Stimulated activated naive CD8-positive, alpha-beta T cell treated with anti-CD3 and anti-CD28 coated beads, Interleukin-15, amount 100 ng/mL, for 72 hours (primary cell): ENCODE measurements at regions not wholly inside any gene's neighbourhood (a gene's known extent, or its start where the extent isn't known, plus 50 kb on each side); places are given as distances from the start of the nearest gene placed in this dataset.
A peak's percentile ranks its signal among the peaks of the same experiment; 100 is the strongest.

Source experiments
- ATAC-seq: fragments of 150-1000 bp; cut with Tn5 transposase; 2 replicates; pipeline ENCODE4 v1.10.0; 2021; ENCODE audit warnings: mild to moderate bottlenecking, moderate library complexity
- DNase-seq, 2 donors: peaks; one replicate each; pipeline ENCODE4 v3.0.0; 2021 to 2022
- H3K27ac Mint-ChIP-seq, 2 donors: one replicate each; pipeline ENCODE4 v1.8.0; 2022; ENCODE audit warnings: mild to moderate bottlenecking in 2 of 2, mixed read lengths in 2 of 2, moderate library complexity in 2 of 2
- H3K27me3 Mint-ChIP-seq: one replicate; pipeline ENCODE4 v1.8.0; 2022; ENCODE audit warnings: mixed read lengths
- H3K4me1 Mint-ChIP-seq: one replicate; pipeline ENCODE4 v1.8.0; 2022; ENCODE audit warnings: mild to moderate bottlenecking, mixed read lengths
- H3K4me3 Mint-ChIP-seq, 2 donors: one replicate each; pipeline ENCODE4 v1.8.0; 2022; ENCODE audit warnings: mild to moderate bottlenecking in 2 of 2, mixed read lengths in 2 of 2, moderate library complexity in 1 of 2
- H3K9me3 Mint-ChIP-seq, 2 donors: one replicate each; pipeline ENCODE4 v1.8.0; 2022; ENCODE audit warnings: mixed read lengths in 2 of 2

DNA sequence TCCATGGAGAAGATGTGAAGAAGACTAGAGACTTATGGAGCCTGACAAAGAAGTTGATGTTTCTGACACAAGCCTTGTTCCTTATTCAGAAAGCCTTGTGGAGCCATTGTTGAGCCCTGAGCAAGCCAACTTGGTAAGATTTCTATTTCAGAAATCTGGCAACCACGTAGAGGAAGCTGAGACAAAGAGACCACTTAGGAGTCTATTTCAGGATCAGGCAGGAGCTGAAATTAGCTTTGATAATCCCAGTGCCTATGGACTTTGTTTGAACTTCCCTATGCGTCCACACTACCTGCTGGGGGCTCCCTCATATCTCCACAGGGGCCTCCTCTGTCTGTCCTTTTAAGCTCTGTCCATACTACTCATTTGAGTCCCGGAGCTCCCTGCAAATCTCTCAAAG is 540.0 kb upstream of the GOT2 start:
- ATAC-seq (no peak), DNase-seq (no peak)
- Mint-ChIP-seq H3K4me1 (no peaks in the 10 kb centered on the region), H3K27ac (no peak overlapping the region), H3K4me3 (no peak overlapping the region), H3K9me3 (peaks cover 0 to under 1% of the 10 kb centered on the region in 2 donors), H3K27me3 (no peaks in the 10 kb centered on the region)

GRCh38 chr16:59263955-59264354 is 529.8 kb upstream of the GOT2 start:
- Mint-ChIP-seq H3K4me3 (no peak overlapping the region), H3K4me1 (peaks cover 27% of the 10 kb centered on the region), H3K9me3 (no peaks in the 10 kb centered on the region), H3K27me3 (no peaks in the 10 kb centered on the region), H3K27ac (no peak overlapping the region)
- DNase-seq (no peak), ATAC-seq (no peak)

DNA sequence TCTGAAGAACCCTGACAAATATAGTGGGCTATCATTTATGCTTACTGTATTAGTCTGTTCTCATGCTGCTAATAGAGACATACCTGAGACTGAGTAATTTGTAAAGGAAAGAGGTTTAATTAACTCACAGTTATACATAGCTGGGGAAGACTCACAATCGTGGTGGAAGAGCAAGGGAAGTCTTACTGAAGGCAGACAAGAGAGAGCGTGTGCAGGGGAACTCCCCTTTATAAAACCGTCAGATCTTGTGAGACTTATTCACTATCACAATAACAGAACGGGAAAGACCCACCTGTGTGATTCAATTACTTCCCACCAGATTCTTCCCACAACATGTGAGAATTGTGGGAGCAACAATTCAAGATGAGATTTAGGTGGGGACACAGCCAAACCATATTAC is 526.8 kb upstream of the GOT2 start:
- peak in 1 of 2 donors; percentile 3 for DNase-seq
- no peaks in the 10 kb centered on the region for H3K9me3 Mint-ChIP-seq
- H3K27ac Mint-ChIP-seq = peak overlapping the region in 1 of 2 donors; percentile 10
- no peaks in the 10 kb centered on the region for H3K27me3 Mint-ChIP-seq
- peak overlapping the region in 1 of 2 donors; percentile 41 for H3K4me3 Mint-ChIP-seq
- peak; percentile 67 for ATAC-seq
- peaks cover 34% of the 10 kb centered on the region for H3K4me1 Mint-ChIP-seq

GRCh38 chr16:59259950-59260319 is 525.8 kb upstream of the GOT2 start:
- peak; percentile 46 for ATAC-seq
- no peak for DNase-seq
- Mint-ChIP-seq H3K27ac (peak overlapping the region in 1 of 2 donors; percentile 1), H3K9me3 (no peaks in the 10 kb centered on the region), H3K27me3 (no peaks in the 10 kb centered on the region), H3K4me1 (peaks cover 34% of the 10 kb centered on the region), H3K4me3 (peak overlapping the region; percentile 33 to 57)

- ATAC-seq (peak; percentile 78), DNase-seq (peak; percentile 34 to 44)
- peaks cover 34% of the 10 kb centered on the region for H3K4me1 Mint-ChIP-seq
- H3K4me3 Mint-ChIP-seq = peak overlapping the region; percentile 44 to 67
- H3K27ac Mint-ChIP-seq = peak overlapping the region; percentile 36 to 77
- H3K9me3 Mint-ChIP-seq = no peaks in the 10 kb centered on the region
- no peaks in the 10 kb centered on the region for H3K27me3 Mint-ChIP-seq
Measured at GRCh38 chr16:59259074-59259949, 525.2 kb upstream of the GOT2 start.

GRCh38 chr16:59252317-59252716 is 518.2 kb upstream of the GOT2 start:
- H3K4me1 Mint-ChIP-seq = no peaks in the 10 kb centered on the region
- H3K27me3 Mint-ChIP-seq = no peaks in the 10 kb centered on the region
- DNase-seq = no peak
- ATAC-seq = no peak
- H3K27ac Mint-ChIP-seq = no peak overlapping the region
- no peak overlapping the region for H3K4me3 Mint-ChIP-seq
- no peaks in the 10 kb centered on the region for H3K9me3 Mint-ChIP-seq

- H3K27ac Mint-ChIP-seq = no peak overlapping the region
- H3K4me3 Mint-ChIP-seq = no peak overlapping the region
- H3K9me3 Mint-ChIP-seq = no peaks in the 10 kb centered on the region
- ATAC-seq (no peak), DNase-seq (no peak)
- H3K27me3 Mint-ChIP-seq = no peaks in the 10 kb centered on the region
- H3K4me1 Mint-ChIP-seq = no peaks in the 10 kb centered on the region
Measured at GRCh38 chr16:59249011-59249410, 514.9 kb upstream of the GOT2 start.

- no peak overlapping the region for H3K4me3 Mint-ChIP-seq
- no peaks in the 10 kb centered on the region for H3K27me3 Mint-ChIP-seq
- H3K4me1 Mint-ChIP-seq = no peaks in the 10 kb centered on the region
- H3K9me3 Mint-ChIP-seq = no peaks in the 10 kb centered on the region
- DNase-seq (no peak), ATAC-seq (no peak)
- no peak overlapping the region for H3K27ac Mint-ChIP-seq
Measured at GRCh38 chr16:59242556-59242955, 508.4 kb upstream of the GOT2 start.

DNA sequence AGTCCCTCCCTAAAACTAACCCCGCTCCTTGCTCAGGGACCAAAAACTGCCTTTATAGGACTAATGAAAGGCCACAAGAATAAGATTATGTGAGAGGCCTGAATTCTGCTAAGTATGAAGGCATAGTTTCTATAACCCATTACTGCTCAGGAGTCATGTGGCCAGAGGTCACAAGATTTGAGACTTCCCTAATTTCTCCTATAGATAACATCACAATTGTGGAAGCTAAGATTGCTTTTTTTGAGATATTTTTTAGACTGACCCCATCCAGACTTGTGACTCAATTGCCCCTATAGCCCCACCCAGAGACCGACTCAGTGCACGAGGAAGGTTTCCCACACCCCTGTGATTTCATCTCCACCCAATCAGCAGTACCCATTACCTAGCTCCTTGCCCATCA is 504.1 kb upstream of the GOT2 start:
- no peak overlapping the region for H3K4me3 Mint-ChIP-seq
- no peaks in the 10 kb centered on the region for H3K4me1 Mint-ChIP-seq
- H3K27me3 Mint-ChIP-seq = no peaks in the 10 kb centered on the region
- no peaks in the 10 kb centered on the region for H3K9me3 Mint-ChIP-seq
- ATAC-seq (no peak), DNase-seq (no peak)
- H3K27ac Mint-ChIP-seq = no peak overlapping the region

DNA sequence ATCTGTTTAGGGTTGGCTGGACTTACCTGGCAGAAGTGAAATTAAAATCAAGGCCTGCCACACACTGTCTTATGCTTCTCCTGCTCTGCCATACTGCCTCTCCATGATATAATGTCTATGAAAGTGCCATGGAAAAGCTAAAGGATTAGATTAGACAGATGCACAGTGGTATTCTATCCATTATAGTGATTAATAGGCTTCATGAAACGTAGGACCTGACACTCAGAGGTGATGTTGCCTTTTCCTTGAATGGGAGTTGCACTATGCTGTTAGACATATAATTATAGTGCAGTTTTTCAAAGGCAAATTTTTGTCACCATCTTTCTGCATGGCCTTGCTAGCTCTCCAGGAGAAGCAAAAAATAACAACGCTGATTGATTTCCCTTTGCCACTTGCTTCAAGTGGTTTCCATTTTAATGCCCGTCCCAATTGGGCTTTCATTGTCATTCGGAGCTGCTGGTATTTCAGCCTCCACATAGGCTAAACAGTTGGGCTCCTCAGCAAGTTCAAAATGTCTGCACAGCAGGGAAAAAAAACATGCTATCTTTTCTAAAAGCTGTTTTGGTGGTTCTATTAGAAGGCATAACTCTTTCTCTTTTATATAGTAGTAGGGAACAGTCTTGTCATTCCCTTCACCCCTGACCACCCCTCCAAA is 502.8 kb upstream of the GOT2 start:
- Mint-ChIP-seq H3K4me3 (no peak overlapping the region), H3K4me1 (no peaks in the 10 kb centered on the region), H3K27ac (no peak overlapping the region), H3K27me3 (no peaks in the 10 kb centered on the region), H3K9me3 (no peaks in the 10 kb centered on the region)
- DNase-seq (no peak), ATAC-seq (no peak)

- H3K4me1 Mint-ChIP-seq = no peaks in the 10 kb centered on the region
- H3K27me3 Mint-ChIP-seq = no peaks in the 10 kb centered on the region
- H3K4me3 Mint-ChIP-seq = no peak overlapping the region
- ATAC-seq = no peak
- no peak overlapping the region for H3K27ac Mint-ChIP-seq
- no peaks in the 10 kb centered on the region for H3K9me3 Mint-ChIP-seq
- DNase-seq = no peak
Measured at GRCh38 chr16:59224401-59224800, 490.3 kb upstream of the GOT2 start.

DNA sequence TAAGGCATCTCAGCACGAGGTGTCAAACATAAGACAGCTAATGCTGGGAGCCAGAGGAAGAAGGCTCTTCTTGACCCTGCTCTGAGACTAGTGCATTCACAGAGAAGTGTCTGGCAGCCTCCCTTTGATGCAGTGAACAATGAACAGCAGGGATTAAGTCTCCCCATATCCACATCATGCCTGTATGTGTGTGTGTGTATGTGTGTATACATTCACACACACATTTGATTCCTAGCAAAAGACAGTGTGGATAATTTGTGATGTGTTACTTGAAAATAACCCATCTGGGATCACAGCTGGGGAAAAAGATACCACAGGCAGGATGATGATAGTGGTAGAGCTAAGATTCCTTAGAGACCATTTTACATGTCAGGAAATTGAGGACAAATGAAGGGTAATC is 485.9 kb upstream of the GOT2 start:
- H3K27ac Mint-ChIP-seq = no peak overlapping the region
- DNase-seq (no peak), ATAC-seq (no peak)
- H3K4me3 Mint-ChIP-seq = no peak overlapping the region
- no peaks in the 10 kb centered on the region for H3K27me3 Mint-ChIP-seq
- H3K9me3 Mint-ChIP-seq = no peaks in the 10 kb centered on the region
- H3K4me1 Mint-ChIP-seq = no peaks in the 10 kb centered on the region

DNA sequence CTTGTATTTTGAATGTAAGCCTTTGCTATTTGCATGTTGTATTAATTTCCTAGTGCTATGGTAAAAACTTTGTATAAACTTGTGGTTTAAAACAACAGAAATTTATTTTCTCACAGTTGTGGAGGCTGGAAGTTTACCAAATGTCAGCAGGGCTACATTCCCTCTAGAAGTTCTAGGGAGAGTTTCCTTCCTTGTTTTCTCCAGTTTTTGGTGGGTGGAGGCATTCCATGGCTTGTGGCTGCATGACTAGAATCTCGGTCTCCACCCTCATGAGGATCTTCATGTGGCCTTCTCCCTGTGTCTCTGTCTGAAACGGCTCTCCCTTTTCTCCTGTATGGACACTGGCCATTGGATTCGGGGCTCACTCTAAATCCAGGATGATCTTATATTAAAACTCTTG is 482.2 kb upstream of the GOT2 start:
- H3K4me3 Mint-ChIP-seq = no peak overlapping the region
- ATAC-seq = no peak
- DNase-seq = no peak
- no peaks in the 10 kb centered on the region for H3K27me3 Mint-ChIP-seq
- H3K4me1 Mint-ChIP-seq = no peaks in the 10 kb centered on the region
- no peaks in the 10 kb centered on the region for H3K9me3 Mint-ChIP-seq
- H3K27ac Mint-ChIP-seq = no peak overlapping the region

GRCh38 chr16:59214455-59214854 is 480.3 kb upstream of the GOT2 start:
- H3K9me3 Mint-ChIP-seq = no peaks in the 10 kb centered on the region
- DNase-seq (no peak), ATAC-seq (no peak)
- H3K4me3 Mint-ChIP-seq = no peak overlapping the region
- no peaks in the 10 kb centered on the region for H3K27me3 Mint-ChIP-seq
- H3K27ac Mint-ChIP-seq = no peak overlapping the region
- no peaks in the 10 kb centered on the region for H3K4me1 Mint-ChIP-seq

- Mint-ChIP-seq H3K9me3 (no peaks in the 10 kb centered on the region), H3K4me3 (no peak overlapping the region), H3K4me1 (no peaks in the 10 kb centered on the region), H3K27me3 (no peaks in the 10 kb centered on the region), H3K27ac (no peak overlapping the region)
- DNase-seq (no peak), ATAC-seq (no peak)
Measured at GRCh38 chr16:59213952-59214351, 479.8 kb upstream of the GOT2 start.

- no peaks in the 10 kb centered on the region for H3K9me3 Mint-ChIP-seq
- no peaks in the 10 kb centered on the region for H3K27me3 Mint-ChIP-seq
- no peak for ATAC-seq
Measured at GRCh38 chr16:59212492-59213024, 478.4 kb upstream of the GOT2 start.

More at GRCh38 chr16:59212492-59213024, 478.4 kb upstream of the GOT2 start:
- no peak for DNase-seq
- Mint-ChIP-seq H3K27ac (no peak overlapping the region), H3K4me1 (no peaks in the 10 kb centered on the region), H3K4me3 (no peak overlapping the region)
